ENCODE measurements at regions not wholly inside any gene's neighbourhood (a gene's known extent, or its start where the extent isn't known, plus 50 kb on each side); places are given as distances from the start of the nearest gene placed in this dataset.

GRCh38 chr10:21243748-21244257, 281.7 kb downstream of the SKIDA1 start:
- Histone ChIP-seq H3K27me3 (replicated peaks in 1 of 4; ENCODE audit: control insufficient read depth in 3 of 4, extremely low read depth in 1 of 4, insufficient read depth in 3 of 4, low read length in 3 of 4) (no peaks in the 10 kb centered on the region), H4K91ac (replicated peaks; ENCODE audit: insufficient read length, low read length) (no peak overlapping the region), H3K9ac (replicated peaks in 1 of 4; ENCODE audit: extremely low read depth in 1 of 4, low read depth in 3 of 4, low read length in 3 of 4) (no peak overlapping the region), H3K4me2 (ENCODE audit: insufficient read depth in 1 of 2, low read depth in 2 of 2, low read length in 2 of 2) (no peak overlapping the region), H3K4me1 (replicated peaks in 1 of 4; ENCODE audit: control insufficient read depth in 3 of 4, insufficient read depth in 4 of 4, low read length in 3 of 4) (peaks cover 0 to 2% (median 0%) of the 10 kb centered on the region in 4 experiments; a peak in 1 of 7 replicates), H3K56ac (replicated peaks; ENCODE audit: insufficient read length, low read depth, low read length) (peak overlapping the region; percentile 37), H3K79me1 (ENCODE audit: low read depth, low read length) (no peaks in the 10 kb centered on the region), H2BK120ac (replicated peaks; ENCODE audit: low read depth, low read length) (no peak overlapping the region), H3K23me2 (ENCODE audit: low read depth, low read length) (no peaks in the 10 kb centered on the region; the same call in 1 of the 2 replicates), H3K23ac (ENCODE audit: insufficient read length) (no peak overlapping the region), H2AK5ac (ENCODE audit: low read depth, low read length) (no peak overlapping the region), H2BK5ac (ENCODE audit: low read depth, low read length) (no peak overlapping the region), H2BK20ac (ENCODE audit: low read length) (no peak overlapping the region), H2AFZ (ENCODE audit: low read length) (no peak overlapping the region), H3K4ac (replicated peaks; ENCODE audit: insufficient read length, low read depth, low read length) (no peak overlapping the region), H2BK15ac (ENCODE audit: low read length) (no peak overlapping the region), H3K79me2 (ENCODE audit: control insufficient read depth in 1 of 2, insufficient read depth in 2 of 2, low read length in 2 of 2) (no peaks in the 10 kb centered on the region), H2BK12ac (ENCODE audit: low read depth, low read length) (no peak overlapping the region), H3K9me3 (ENCODE audit: insufficient read depth in 2 of 2, low read depth in 1 of 2, low read length in 1 of 2) (no peaks in the 10 kb centered on the region), H3K18ac (ENCODE audit: extremely low read depth, low read length) (no peak overlapping the region), H4K8ac (ENCODE audit: extremely low read depth, insufficient read depth, low read length) (no peak overlapping the region), H3K27ac (ENCODE audit: low read depth, low read length) (no peak overlapping the region), H3K14ac (ENCODE audit: insufficient read length) (no peak overlapping the region), H3K4me3 (ENCODE audit: extremely low read depth in 1 of 4, insufficient read depth in 2 of 4, low read depth in 3 of 4, low read length in 4 of 4) (no peak overlapping the region), H4K5ac (ENCODE audit: insufficient read length, low read depth, low read length) (no peak overlapping the region), H4K20me1 (replicated peaks in 1 of 2; ENCODE audit: control insufficient read depth in 1 of 2, insufficient read depth in 2 of 2, low read length in 2 of 2) (no peaks in the 10 kb centered on the region), H3K36me3 (ENCODE audit: control insufficient read depth in 2 of 4, insufficient read depth in 4 of 4, low read length in 3 of 4) (no peaks in the 10 kb centered on the region; a peak in 2 of 8 replicates)
- ChIA-PET CTCF (ENCODE audit: partially characterized antibody) (no interaction called here), POLR2A (ENCODE audit: partially characterized antibody) (no interaction called here)
- TF ChIP-seq RXRA (IDR thresholded peaks at IDR 0.05; ENCODE audit: insufficient read depth, low read depth, low read length) (no peak), BACH1 (IDR thresholded peaks at IDR 0.05; ENCODE audit: low read length) (no peak), JUN (IDR thresholded peaks at IDR 0.05; ENCODE audit: low read depth, low read length) (no peak), TCF12 (IDR thresholded peaks at IDR 0.05; ENCODE audit: low read depth, low read length) (no peak), SP2 (IDR thresholded peaks at IDR 0.05; ENCODE audit: low read length) (no peak), POLR2AphosphoS5 (IDR thresholded peaks at IDR 0.05; ENCODE audit: low read depth, low read length) (no peak), EZH2 (IDR thresholded peaks at IDR 0.05; ENCODE audit: low read depth, low read length, severe bottlenecking) (no peak)
- TF ChIP-seq, protein P1, sequence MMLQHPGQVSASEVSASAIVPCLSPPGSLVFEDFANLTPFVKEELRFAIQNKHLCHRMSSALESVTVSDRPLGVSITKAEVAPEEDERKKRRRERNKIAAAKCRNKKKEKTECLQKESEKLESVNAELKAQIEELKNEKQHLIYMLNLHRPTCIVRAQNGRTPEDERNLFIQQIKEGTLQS (IDR thresholded peaks at IDR 0.05; ENCODE audit: insufficient read depth, low read depth, low read length), result no peak
- no peak for FAIRE-seq
- no peak for DNase-seq (ENCODE audit: low read depth in 1 of 2, low spot score in 2 of 2)
- 82% methylated on average over 8 of the region's 8 CpGs; no CpG with 5 or more reads in 1 of the 2 experiments for WGBS, 2 experiments (ENCODE audit: extremely low coverage in 1 of 2, insufficient coverage in 1 of 2, insufficient read length in 1 of 2, insufficient replicate concordance in 2 of 2, low coverage in 1 of 2, low lambda C conversion rate in 2 of 2, missing lambda C conversion rate in 1 of 2)
